Liver (tissue), 8 donors: ENCODE measurements at regions not wholly inside any gene's neighbourhood (a gene's known extent, or its start where the extent isn't known, plus 50 kb on each side); places are given as distances from the start of the nearest gene placed in this dataset.

ENCODE experiments used
- DNase-seq: peaks from one replicate; pipeline ENCODE4 v3.0.0-alpha.2; 2017; ENCODE audit warnings: low spot score
- H3K27ac ChIP-seq, 2 donors: one replicate each; pipeline ENCODE4 v1.7.0; 2013; ENCODE audit warnings: inconsistent platforms in 2 of 2, low read length in 2 of 2, control low read depth in 1 of 2, low read depth in 1 of 2, mild to moderate bottlenecking in 1 of 2
- H3K27me3 ChIP-seq, 4 donors: one replicate each; pipeline versions ENCODE4 v1.6.1 to v1.7.0; 2013; ENCODE audit warnings: low read length in 3 of 4, inconsistent platforms in 1 of 4, mild to moderate bottlenecking in 1 of 4, moderate library complexity in 1 of 4; ENCODE audit not compliant: control insufficient read depth in 4 of 4, insufficient read depth in 4 of 4
- H3K36me3 ChIP-seq, 4 donors: one replicate each; pipeline versions ENCODE4 v1.6.1 to v1.7.0; 2013; ENCODE audit warnings: low read length in 3 of 4, mild to moderate bottlenecking in 3 of 4, low read depth in 1 of 4, moderate library complexity in 1 of 4; ENCODE audit not compliant: control insufficient read depth in 4 of 4, insufficient read depth in 3 of 4
- H3K4me1 ChIP-seq, 4 donors: one replicate each; pipeline versions ENCODE4 v1.6.1 to v1.7.0; 2013; ENCODE audit warnings: low read length in 3 of 4, mild to moderate bottlenecking in 3 of 4, moderate library complexity in 1 of 4; ENCODE audit not compliant: control insufficient read depth in 4 of 4, insufficient read depth in 4 of 4
- H3K4me3 ChIP-seq, 3 donors: one replicate each; pipeline versions ENCODE4 v1.6.1 to v1.7.0; 2013; ENCODE audit warnings: low read length in 3 of 3, control low read depth in 1 of 3, low read depth in 1 of 3, mild to moderate bottlenecking in 1 of 3
- H3K9ac ChIP-seq, 2 donors: one replicate each; pipeline ENCODE4 v1.7.0; 2013; ENCODE audit warnings: low read length in 2 of 2, mild to moderate bottlenecking in 2 of 2, moderate library complexity in 2 of 2, control low read depth in 1 of 2, low read depth in 1 of 2
- H3K9me3 ChIP-seq, 4 donors: one replicate each; pipeline versions ENCODE4 v1.6.1 to v1.7.0; 2013; ENCODE audit warnings: low read length in 3 of 4; ENCODE audit not compliant: control insufficient read depth in 4 of 4
- ATF3 ChIP-seq: IDR thresholded peaks from 2 replicates; pipeline ENCODE4 v1.6.1; 2016; ENCODE audit warnings: antibody characterized with exemption
- CTCF ChIP-seq: fragments of 150-350 bp; IDR thresholded peaks from 2 replicates; pipeline ENCODE4 v1.5.1; 2017; ENCODE audit warnings: improper control_type of control experiment, low read depth, low read length; ENCODE audit not compliant: missing input control
- FOXA1 ChIP-seq: IDR thresholded peaks from 2 replicates; pipeline ENCODE4 v1.6.1; 2016; ENCODE audit warnings: antibody characterized with exemption
- FOXA2 ChIP-seq: IDR thresholded peaks from 2 replicates; pipeline ENCODE4 v1.6.1; 2016; ENCODE audit warnings: antibody characterized with exemption
- GABPA ChIP-seq, 2 donors: IDR thresholded peaks in 1 of 2; conservative IDR thresholded peaks in 1 of 2; 2 replicates each; pipeline ENCODE4 v1.6.1; 2016; ENCODE audit warnings: antibody characterized with exemption in 2 of 2, mild to moderate bottlenecking in 1 of 2, moderate library complexity in 1 of 2
- HNF4A ChIP-seq, 2 donors: conservative IDR thresholded peaks; 2 replicates each; pipeline ENCODE4 v1.6.1; 2016; ENCODE audit warnings: antibody characterized with exemption in 2 of 2, mild to moderate bottlenecking in 2 of 2
- HNF4G ChIP-seq: IDR thresholded peaks from 2 replicates; pipeline ENCODE4 v1.6.1; 2016; ENCODE audit warnings: antibody characterized with exemption
- JUND ChIP-seq, 2 donors: IDR thresholded peaks; 2 replicates each; pipeline ENCODE4 v1.6.1; 2016; ENCODE audit warnings: antibody characterized with exemption in 2 of 2
- MAX ChIP-seq: IDR thresholded peaks from 2 replicates; pipeline ENCODE4 v1.6.1; 2016; ENCODE audit warnings: antibody characterized with exemption
- NR2F2 ChIP-seq: IDR thresholded peaks from 2 replicates; pipeline ENCODE4 v1.6.1; 2016; ENCODE audit warnings: antibody characterized with exemption
- RAD21 ChIP-seq, 2 donors: IDR thresholded peaks; 2 replicates each; pipeline ENCODE4 v1.6.1; 2016; ENCODE audit warnings: antibody characterized with exemption in 2 of 2, mild to moderate bottlenecking in 2 of 2
- REST ChIP-seq: IDR thresholded peaks from 2 replicates; pipeline ENCODE4 v1.6.1; 2016; ENCODE audit warnings: antibody characterized with exemption, mild to moderate bottlenecking
- RXRA ChIP-seq, 2 donors: IDR thresholded peaks; 2 replicates each; pipeline ENCODE4 v1.6.1; 2017 to 2018; ENCODE audit warnings: antibody characterized with exemption in 2 of 2, mild to moderate bottlenecking in 1 of 2
- SP1 ChIP-seq: IDR thresholded peaks from 2 replicates; pipeline ENCODE4 v1.6.1; 2018; ENCODE audit warnings: antibody characterized with exemption, mild to moderate bottlenecking
- TAF1 ChIP-seq: conservative IDR thresholded peaks from 2 replicates; pipeline ENCODE4 v1.6.1; 2016; ENCODE audit warnings: antibody characterized with exemption, mild to moderate bottlenecking
- ZBTB33 ChIP-seq: IDR thresholded peaks from 2 replicates; pipeline ENCODE4 v1.6.1; 2016; ENCODE audit warnings: antibody characterized with exemption
- WGBS: extraction: QIAGEN DNeasy Blood & Tissue Kit; methylation state at CpG from one replicate; pipeline ENCODE4 v1.1.7; 2013; 5-methylcytosine and 5-hydroxymethylcytosine counted together
- donor health status: healthy.
- donor health status: healthy.
- donor health status: healthy.
- donor health status: healthy.
- donor health status: healthy.

- WGBS: over 99% methylated on average over 3 of the region's 3 CpGs
- H3K9ac ChIP-seq: no peak overlapping the region
- no peaks in the 10 kb centered on the region for H3K36me3 ChIP-seq
Observed at GRCh38 chr15:92829875-92830274, 70.2 kb upstream of the CHD2 start.

GRCh38 chr15:92831336-92831654 is 68.8 kb upstream of the CHD2 start:
- Histone ChIP-seq H3K4me3 (peak overlapping the region in 1 of 3 donors; percentile 25), H3K27me3 (no peaks in the 10 kb centered on the region), H3K36me3 (no peaks in the 10 kb centered on the region), H3K9ac (peak overlapping the region; percentile 71 to 95), H3K9me3 (no peaks in the 10 kb centered on the region), H3K4me1 (peaks cover 2 to 15% (median 10%) of the 10 kb centered on the region in 4 donors), H3K27ac (peak overlapping the region; percentile 80 to 88)
- no peak for TF ChIP-seq TAF1
- TF ChIP-seq HNF4A (conservative IDR thresholded peaks at IDR 0.05): no peak
- no peak for TF ChIP-seq ZBTB33
- TF ChIP-seq HNF4G: no peak
- no peak for TF ChIP-seq REST
- no peak for TF ChIP-seq CTCF
- no peak for TF ChIP-seq RXRA (IDR thresholded peaks at IDR 0.05)
- TF ChIP-seq JUND (IDR thresholded peaks at IDR 0.05): no peak
- TF ChIP-seq FOXA1: no peak
- no peak for TF ChIP-seq GABPA (IDR thresholded peaks at IDR 0.05 in 1 of 2, conservative IDR thresholded peaks at IDR 0.05 in 1 of 2)
- no peak for TF ChIP-seq NR2F2
- TF ChIP-seq RAD21 (IDR thresholded peaks at IDR 0.05): no peak
- TF ChIP-seq SP1: no peak
- no peak for TF ChIP-seq MAX
- no peak for TF ChIP-seq FOXA2
- TF ChIP-seq ATF3: no peak
- DNase-seq: no peak
- WGBS: 13% methylated on average over 3 of the region's 3 CpGs

More at GRCh38 chr15:92829875-92830274, 70.2 kb upstream of the CHD2 start:
- no peak overlapping the region for H3K27ac ChIP-seq
- no peaks in the 10 kb centered on the region for H3K9me3 ChIP-seq
- no peak overlapping the region for H3K4me3 ChIP-seq
- no peak for DNase-seq
- TF ChIP-seq ZBTB33 (no peak), FOXA1 (no peak)
- H3K4me1 ChIP-seq: peaks cover 2 to 15% (median 10%) of the 10 kb centered on the region in 4 donors
- no peaks in the 10 kb centered on the region for H3K27me3 ChIP-seq
